Skeletal muscle satellite cell (primary cell): ENCODE measurements at regions not wholly inside any gene's neighbourhood (a gene's known extent, or its start where the extent isn't known, plus 50 kb on each side); places are given as distances from the start of the nearest gene placed in this dataset.

Source experiments
- H3K27me3 ChIP-seq: 2 replicates; pipeline ENCODE4 v1.7.0; 2013; ENCODE audit warnings: low read length; ENCODE audit not compliant: control insufficient read depth, insufficient read depth
- H3K36me3 ChIP-seq: 2 replicates; pipeline ENCODE4 v1.7.0; 2013; ENCODE audit warnings: mild to moderate bottlenecking, control low read depth, low read length; ENCODE audit not compliant: insufficient read depth
- H3K4me1 ChIP-seq: 2 replicates; pipeline ENCODE4 v1.7.0; 2013; ENCODE audit warnings: low read length; ENCODE audit not compliant: control insufficient read depth, insufficient read depth
- H3K4me2 ChIP-seq: 2 replicates; pipeline ENCODE4 v1.7.0; 2013; ENCODE audit warnings: mild to moderate bottlenecking, low read length
- H3K4me3 ChIP-seq: 2 replicates; pipeline ENCODE4 v1.7.0; 2013; ENCODE audit warnings: low read length
- H3K9ac ChIP-seq: 2 replicates; pipeline ENCODE4 v1.7.0; 2013; ENCODE audit warnings: mild to moderate bottlenecking, low read depth, low read length, moderate library complexity
- H3K9me3 ChIP-seq: replicated peaks from 2 replicates; pipeline ENCODE4 v1.7.0; 2013; ENCODE audit warnings: mild to moderate bottlenecking, control low read depth, low read length

DNA sequence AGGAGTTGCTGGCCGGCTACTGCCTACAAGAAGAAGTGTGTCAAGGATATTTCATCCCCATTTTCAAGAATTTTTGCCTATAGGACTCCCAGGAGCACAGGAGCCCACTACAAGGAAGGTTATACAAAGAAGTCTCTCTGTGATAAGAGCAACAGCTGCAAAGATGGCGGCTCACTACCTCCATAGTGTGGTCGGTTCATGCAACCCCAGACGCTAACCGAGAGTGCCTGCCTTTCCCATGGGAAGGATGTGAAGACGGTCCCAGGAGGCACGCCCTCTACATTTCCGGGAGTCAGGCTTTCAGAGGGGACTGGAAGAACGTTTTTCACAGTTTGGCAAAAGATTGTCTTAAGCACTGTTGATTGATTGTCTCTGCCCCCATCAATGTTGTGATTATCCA is 816.3 kb downstream of the QKI start:
- H3K36me3 ChIP-seq = no peaks in the 10 kb centered on the region

DNA sequence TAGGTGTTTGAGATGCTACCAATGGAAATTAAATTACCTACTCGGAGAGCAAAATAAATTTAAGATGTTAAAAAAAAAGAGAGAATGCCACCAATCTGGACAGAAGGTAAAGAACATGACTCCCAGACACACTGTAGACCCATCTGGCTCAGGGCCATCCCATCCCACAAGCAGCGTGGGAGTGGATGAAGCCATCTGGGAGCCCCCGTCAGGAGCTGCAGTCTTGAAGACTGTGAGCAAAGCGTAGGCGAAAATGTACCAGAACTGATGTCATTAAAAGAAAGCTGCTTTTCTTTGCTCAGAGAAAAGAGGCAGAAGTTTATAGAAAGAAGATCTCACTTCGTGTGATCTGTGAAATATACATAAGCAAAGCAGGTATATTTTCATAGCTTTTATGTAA is 815.7 kb downstream of the QKI start:
- H3K4me2 ChIP-seq = no peak overlapping the region
- no peaks in the 10 kb centered on the region for H3K4me1 ChIP-seq
- no peaks in the 10 kb centered on the region for H3K9me3 ChIP-seq
- no peak overlapping the region for H3K9ac ChIP-seq
- H3K4me3 ChIP-seq = no peak overlapping the region
- H3K36me3 ChIP-seq = no peaks in the 10 kb centered on the region
- H3K27me3 ChIP-seq = no peaks in the 10 kb centered on the region

More for the DNA sequence above, 816.3 kb downstream of the QKI start:
- Histone ChIP-seq H3K27me3 (no peaks in the 10 kb centered on the region), H3K9me3 (no peaks in the 10 kb centered on the region), H3K4me3 (no peak overlapping the region), H3K4me1 (no peaks in the 10 kb centered on the region), H3K4me2 (no peak overlapping the region), H3K9ac (no peak overlapping the region)

DNA sequence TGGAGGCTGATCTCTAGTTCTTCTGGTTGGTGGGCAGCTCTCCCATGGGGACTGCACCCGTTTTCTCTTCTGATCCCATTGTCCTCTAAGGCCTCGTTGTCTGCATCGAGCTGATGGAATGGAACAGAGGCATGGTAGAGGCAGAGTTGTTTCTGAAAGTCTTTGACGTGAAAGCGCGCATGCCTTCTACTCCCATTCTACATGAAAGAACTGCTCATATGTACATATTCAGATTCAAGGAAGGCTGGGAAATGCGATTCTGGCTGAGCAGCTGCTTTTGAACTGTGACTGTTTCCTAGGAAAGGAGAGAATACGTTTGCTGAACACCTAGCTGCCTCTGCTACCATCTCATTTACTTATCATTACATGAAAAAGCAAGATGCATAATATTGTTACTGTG is 815.2 kb downstream of the QKI start:
- Histone ChIP-seq H3K9ac (no peak overlapping the region), H3K4me2 (no peak overlapping the region), H3K27me3 (no peaks in the 10 kb centered on the region), H3K9me3 (no peaks in the 10 kb centered on the region), H3K4me3 (no peak overlapping the region), H3K36me3 (no peaks in the 10 kb centered on the region), H3K4me1 (no peaks in the 10 kb centered on the region)

DNA sequence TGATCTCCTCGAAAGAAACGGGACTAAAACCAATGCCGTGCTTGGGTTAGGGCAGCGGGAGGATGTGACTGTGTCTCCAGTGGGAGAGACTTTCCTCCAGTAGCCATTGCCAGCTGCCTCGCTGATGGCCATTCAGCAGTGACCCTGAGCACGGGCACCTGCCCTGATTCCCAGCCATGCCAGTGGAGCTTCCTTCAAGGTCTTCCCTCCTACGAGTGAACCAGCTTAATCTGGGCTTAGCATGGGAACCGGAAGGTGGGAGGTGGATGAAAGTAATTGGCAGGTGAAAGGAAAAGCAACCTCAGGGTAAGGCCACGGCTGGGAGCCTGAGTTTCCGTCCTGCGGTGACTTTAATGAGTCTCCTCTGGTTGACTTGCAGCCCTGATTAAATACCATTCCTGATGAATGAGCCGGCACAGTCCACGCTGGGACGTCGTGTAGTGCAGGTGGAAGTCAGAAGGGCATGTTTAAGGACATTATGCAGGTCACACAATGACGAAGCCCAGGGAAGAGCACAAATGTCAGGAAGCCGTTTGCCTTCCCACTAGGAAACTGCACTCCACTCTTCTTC is 813.5 kb downstream of the QKI start:
- no peak overlapping the region for H3K9ac ChIP-seq
- no peaks in the 10 kb centered on the region for H3K4me1 ChIP-seq
- no peaks in the 10 kb centered on the region for H3K27me3 ChIP-seq
- no peaks in the 10 kb centered on the region for H3K36me3 ChIP-seq
- H3K9me3 ChIP-seq = no peaks in the 10 kb centered on the region
- no peak overlapping the region for H3K4me2 ChIP-seq
- no peak overlapping the region for H3K4me3 ChIP-seq

DNA sequence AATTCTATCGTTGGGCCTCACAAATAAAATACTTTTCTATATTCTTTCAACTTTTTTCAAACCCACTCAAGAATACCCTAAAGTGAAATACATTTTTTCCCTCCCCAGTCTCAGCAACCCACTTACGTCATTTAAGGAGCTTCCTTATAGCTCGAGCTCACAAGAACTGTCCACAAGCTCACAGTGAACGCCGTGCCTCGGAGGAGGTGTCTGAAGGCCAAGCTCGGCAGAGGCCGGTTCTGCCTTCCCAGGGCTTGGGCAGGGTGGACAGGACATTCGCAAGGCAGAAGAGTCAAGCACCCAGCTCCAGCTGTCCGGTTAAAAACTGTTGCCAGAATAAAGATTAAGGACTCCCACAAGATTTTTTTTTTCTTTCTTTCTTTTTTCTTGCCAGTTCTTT is 802.3 kb downstream of the QKI start:
- H3K4me3 ChIP-seq = peak overlapping the region; percentile 37
- peak overlapping the region; percentile 63 for H3K4me2 ChIP-seq
- H3K27me3 ChIP-seq = no peaks in the 10 kb centered on the region
- no peaks in the 10 kb centered on the region for H3K9me3 ChIP-seq
- H3K4me1 ChIP-seq = peaks cover 4% of the 10 kb centered on the region
- no peak overlapping the region for H3K9ac ChIP-seq
- H3K36me3 ChIP-seq = no peaks in the 10 kb centered on the region

DNA sequence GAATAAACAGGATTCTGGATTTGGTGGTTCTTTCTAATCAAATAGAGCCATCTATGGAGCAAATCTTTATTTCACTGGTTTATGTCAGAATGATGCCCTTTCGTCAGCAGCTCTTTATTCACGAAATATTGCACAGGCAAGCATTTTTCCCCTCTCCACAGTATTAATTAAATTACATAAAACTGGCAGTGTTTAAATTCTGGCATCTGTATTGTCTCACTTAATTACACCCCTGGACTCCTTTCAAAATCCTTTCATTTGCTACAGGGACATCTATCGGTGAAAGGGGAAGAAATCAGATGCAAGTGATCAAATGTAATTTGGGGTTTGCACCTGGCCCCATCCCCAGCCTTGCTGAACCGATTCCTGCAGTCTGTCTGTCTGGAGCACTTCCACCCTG is 801.9 kb downstream of the QKI start:
- Histone ChIP-seq H3K4me2 (peak overlapping the region; percentile 63), H3K9me3 (no peaks in the 10 kb centered on the region), H3K36me3 (no peaks in the 10 kb centered on the region), H3K4me1 (peaks cover 4% of the 10 kb centered on the region), H3K27me3 (no peaks in the 10 kb centered on the region), H3K4me3 (peak overlapping the region; percentile 37), H3K9ac (no peak overlapping the region)

DNA sequence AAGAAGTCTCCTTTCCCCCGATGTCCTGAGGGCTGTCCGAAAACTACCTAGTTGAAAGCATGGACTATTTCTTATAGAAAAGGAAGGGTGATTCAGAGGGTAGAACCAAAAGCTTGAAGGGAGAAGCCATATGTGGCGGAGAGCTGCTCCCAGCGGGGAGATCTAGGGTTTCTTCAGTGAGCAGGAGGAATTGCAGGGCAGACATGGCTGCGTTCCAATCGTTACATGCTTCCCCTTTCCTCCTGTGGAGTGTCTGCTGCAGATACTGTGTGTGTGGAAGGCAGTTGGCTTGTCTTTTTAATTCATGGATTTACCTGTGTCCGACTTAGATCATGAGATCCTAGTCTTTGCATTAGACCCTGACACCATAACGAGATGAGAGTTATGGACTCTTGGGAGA is 799.5 kb downstream of the QKI start:
- H3K4me3 ChIP-seq = no peak overlapping the region
- no peaks in the 10 kb centered on the region for H3K36me3 ChIP-seq

DNA sequence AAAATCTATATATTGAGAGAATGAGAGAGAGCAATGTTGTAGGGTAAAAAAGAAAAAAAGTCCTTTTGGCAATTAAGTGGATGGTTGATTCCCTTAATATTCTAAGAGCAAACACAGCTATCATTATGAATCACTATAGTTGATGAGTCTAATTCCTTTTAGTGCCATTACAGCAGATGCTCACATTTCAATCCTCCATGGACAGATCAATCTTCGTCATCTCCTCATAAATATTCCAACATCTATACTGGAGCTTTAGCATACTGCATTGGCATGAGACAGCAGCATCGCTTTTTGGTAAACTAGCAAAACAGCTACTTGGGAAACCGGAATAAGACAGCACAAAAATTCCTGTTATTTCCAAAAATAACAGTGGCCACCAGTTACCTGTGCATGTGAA is 796.7 kb downstream of the QKI start:
- Histone ChIP-seq H3K9ac (no peak overlapping the region), H3K4me3 (no peak overlapping the region), H3K36me3 (no peaks in the 10 kb centered on the region), H3K4me2 (no peak overlapping the region), H3K4me1 (peaks cover 4% of the 10 kb centered on the region), H3K9me3 (no peaks in the 10 kb centered on the region), H3K27me3 (no peaks in the 10 kb centered on the region)

More for the DNA sequence above, 799.5 kb downstream of the QKI start:
- Histone ChIP-seq H3K27me3 (no peaks in the 10 kb centered on the region), H3K9ac (no peak overlapping the region), H3K9me3 (no peaks in the 10 kb centered on the region), H3K4me1 (peaks cover 4% of the 10 kb centered on the region), H3K4me2 (no peak overlapping the region)

DNA sequence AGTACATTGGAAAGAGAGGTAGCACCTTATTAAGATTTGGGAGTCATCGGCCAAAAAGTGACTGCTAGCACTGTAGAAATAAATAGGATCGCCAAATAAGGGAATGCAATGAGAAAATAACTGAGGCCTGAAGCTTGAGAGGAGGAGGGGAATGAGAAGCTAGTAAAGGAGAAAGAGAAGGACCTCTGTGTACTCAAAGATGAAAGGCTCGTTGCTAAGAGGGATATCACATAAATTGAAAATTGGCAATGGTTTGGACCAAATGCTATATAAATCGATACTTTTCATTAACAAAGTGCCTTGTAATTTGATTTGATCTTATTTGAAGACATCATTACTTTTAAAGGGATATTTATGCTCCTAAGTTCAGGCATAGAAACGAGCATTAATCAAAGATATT is 796.3 kb downstream of the QKI start:
- Histone ChIP-seq H3K36me3 (no peaks in the 10 kb centered on the region), H3K4me1 (peaks cover 4% of the 10 kb centered on the region), H3K9ac (no peak overlapping the region), H3K4me2 (no peak overlapping the region), H3K27me3 (no peaks in the 10 kb centered on the region), H3K4me3 (no peak overlapping the region), H3K9me3 (no peaks in the 10 kb centered on the region)

DNA sequence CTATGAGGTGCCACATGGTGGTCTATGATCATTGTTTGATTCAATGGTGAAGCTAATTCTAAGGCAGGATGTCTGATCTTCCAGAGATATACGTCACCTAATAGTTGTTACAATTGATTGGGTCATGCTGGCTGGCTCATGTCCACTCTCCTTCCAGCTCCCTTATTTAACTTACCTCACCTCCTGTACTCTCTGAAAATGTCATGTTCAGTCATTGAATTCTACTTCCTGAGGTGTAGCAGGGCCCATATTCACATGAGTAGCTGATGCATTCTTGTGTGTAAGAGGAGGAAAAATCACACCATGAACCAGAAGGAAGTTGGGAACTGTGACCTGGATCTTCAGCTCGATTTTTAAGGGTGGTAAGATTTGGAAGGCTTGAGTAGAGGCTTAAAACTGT is 795.8 kb downstream of the QKI start:
- H3K4me1 ChIP-seq = peaks cover 4% of the 10 kb centered on the region
- H3K4me3 ChIP-seq = no peak overlapping the region
- H3K9ac ChIP-seq = no peak overlapping the region
- H3K27me3 ChIP-seq = no peaks in the 10 kb centered on the region
- no peaks in the 10 kb centered on the region for H3K36me3 ChIP-seq
- no peak overlapping the region for H3K4me2 ChIP-seq
- no peaks in the 10 kb centered on the region for H3K9me3 ChIP-seq

DNA sequence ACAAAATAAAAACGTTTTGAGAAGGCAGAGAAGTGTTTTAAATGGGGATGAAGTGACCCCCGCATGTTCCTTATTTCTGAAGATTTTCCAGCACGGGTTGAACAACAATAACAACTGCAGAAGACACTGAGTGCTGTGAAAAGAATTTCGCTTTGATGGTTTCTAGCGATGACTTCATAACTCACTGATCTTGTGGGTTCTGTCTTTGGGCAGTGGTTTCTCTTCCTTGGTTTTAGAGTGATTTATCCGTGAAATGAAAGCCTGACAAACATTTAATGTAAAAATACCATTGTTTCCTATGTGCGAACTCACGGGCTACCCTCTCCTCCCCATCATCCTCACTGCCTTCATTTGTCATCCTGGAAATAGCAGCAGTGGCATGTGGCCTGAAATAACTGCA is 793.9 kb downstream of the QKI start:
- H3K4me1 ChIP-seq = peaks cover 4% of the 10 kb centered on the region
- no peaks in the 10 kb centered on the region for H3K9me3 ChIP-seq
- peak overlapping the region; percentile 10 for H3K4me3 ChIP-seq
- H3K4me2 ChIP-seq = peak overlapping the region; percentile 60
- H3K27me3 ChIP-seq = no peaks in the 10 kb centered on the region
- H3K36me3 ChIP-seq = no peaks in the 10 kb centered on the region
- H3K9ac ChIP-seq = no peak overlapping the region

DNA sequence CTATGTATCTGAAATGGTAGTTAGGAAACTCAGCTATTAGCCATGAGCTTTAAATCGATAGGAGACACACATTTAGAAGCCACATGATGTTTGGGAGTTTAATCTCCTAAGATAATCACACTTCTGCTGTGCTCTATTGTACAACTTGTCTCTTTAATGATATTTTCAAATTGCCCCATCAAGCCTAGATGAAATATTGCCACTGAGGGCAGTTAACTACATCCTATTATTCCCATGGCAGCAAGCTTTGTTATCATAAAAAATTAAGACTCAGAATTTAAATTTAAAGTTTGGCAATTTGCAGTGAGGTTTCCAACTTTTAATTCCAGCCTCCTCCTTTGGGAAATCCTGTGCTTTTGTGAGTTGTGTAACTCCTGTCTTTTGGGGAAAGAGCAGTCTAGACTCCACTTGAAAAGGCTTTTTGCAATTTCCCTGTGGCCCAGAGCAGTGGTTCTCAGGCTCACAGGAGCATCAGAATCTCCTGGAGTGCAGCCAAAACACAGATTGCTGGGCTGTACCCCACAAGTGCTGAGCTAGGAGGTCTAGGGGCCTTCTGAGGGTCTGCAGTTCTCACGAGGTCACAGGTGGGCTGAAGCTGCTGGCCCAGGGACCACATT is 792.4 kb downstream of the QKI start:
- H3K9ac ChIP-seq = no peak overlapping the region
- H3K9me3 ChIP-seq = no peaks in the 10 kb centered on the region
- H3K4me2 ChIP-seq = no peak overlapping the region
- H3K36me3 ChIP-seq = no peaks in the 10 kb centered on the region
- no peak overlapping the region for H3K4me3 ChIP-seq
- peaks cover 4% of the 10 kb centered on the region for H3K4me1 ChIP-seq
- H3K27me3 ChIP-seq = no peaks in the 10 kb centered on the region
